ENCODE measurements at regions not wholly inside any gene's neighbourhood (a gene's known extent, or its start where the extent isn't known, plus 50 kb on each side); places are given as distances from the start of the nearest gene placed in this dataset.

- no peaks in the 10 kb centered on the region for H3K4me1 ChIP-seq
- H3K36me3 ChIP-seq = no peaks in the 10 kb centered on the region
- no peak for TF ChIP-seq POLR2A (IDR thresholded peaks at IDR 0.05)
- TF ChIP-seq POLR2AphosphoS5 (IDR thresholded peaks at IDR 0.05) = no peak
- no peak for TF ChIP-seq CTCF (IDR thresholded peaks at IDR 0.05)
- no peak for TF ChIP-seq EP300 (IDR thresholded peaks at IDR 0.05)
- no peak overlapping the region for H3K27ac ChIP-seq
- intact Hi-C loops (cut with DNase I) = no loop called here
- H3K4me3 ChIP-seq = no peak overlapping the region
- H3K9me3 ChIP-seq = no peaks in the 10 kb centered on the region
- no peaks in the 10 kb centered on the region for H3K27me3 ChIP-seq
- DNase-seq = no peak
- 81% methylated on average over 3 of the region's 3 CpGs for WGBS, 2 donors
Measured at GRCh38 chr10:33673839-33674415, 339.5 kb upstream of the NRP1 start.

GRCh38 chr10:33669904-33670303 is 335.4 kb upstream of the NRP1 start:
- no peak overlapping the region for H3K4me3 ChIP-seq
- no peaks in the 10 kb centered on the region for H3K9me3 ChIP-seq
- TF ChIP-seq EP300 (IDR thresholded peaks at IDR 0.05) (no peak), POLR2AphosphoS5 (IDR thresholded peaks at IDR 0.05) (no peak), CTCF (IDR thresholded peaks at IDR 0.05) (no peak), POLR2A (IDR thresholded peaks at IDR 0.05) (no peak)
- 90 to 92% methylated on average over 5 of the region's 5 CpGs for WGBS, 2 donors
- H3K36me3 ChIP-seq = no peaks in the 10 kb centered on the region
- no peak for DNase-seq
- H3K27me3 ChIP-seq = no peaks in the 10 kb centered on the region
- no peak overlapping the region for H3K27ac ChIP-seq
- intact Hi-C loops (cut with DNase I) = no loop called here
- H3K4me1 ChIP-seq = no peaks in the 10 kb centered on the region

- Histone ChIP-seq H3K27me3 (no peaks in the 10 kb centered on the region), H3K4me1 (no peaks in the 10 kb centered on the region), H3K4me3 (no peak overlapping the region), H3K36me3 (no peaks in the 10 kb centered on the region), H3K9me3 (peaks cover 0 to 4% (median 0%) of the 10 kb centered on the region in 4 donors), H3K27ac (no peak overlapping the region)
- intact Hi-C loops (cut with DNase I) = no loop called here
- 77 to 81% methylated on average over 5 of the region's 5 CpGs for WGBS, 2 donors
- TF ChIP-seq EP300 (IDR thresholded peaks at IDR 0.05) (no peak), POLR2AphosphoS5 (IDR thresholded peaks at IDR 0.05) (no peak), POLR2A (IDR thresholded peaks at IDR 0.05) (no peak), CTCF (IDR thresholded peaks at IDR 0.05) (no peak)
- DNase-seq = no peak
Measured at GRCh38 chr10:33666686-33667480, 332.4 kb upstream of the NRP1 start.

- peaks cover 0 to 4% (median 0%) of the 10 kb centered on the region in 4 donors for H3K9me3 ChIP-seq
- H3K27ac ChIP-seq = no peak overlapping the region
- DNase-seq = no peak
- TF ChIP-seq POLR2AphosphoS5 (IDR thresholded peaks at IDR 0.05) (no peak), POLR2A (IDR thresholded peaks at IDR 0.05) (no peak), CTCF (IDR thresholded peaks at IDR 0.05) (no peak), EP300 (IDR thresholded peaks at IDR 0.05) (no peak)
- H3K36me3 ChIP-seq = no peaks in the 10 kb centered on the region
- intact Hi-C loops (cut with DNase I) = no loop called here
- no peak overlapping the region for H3K4me3 ChIP-seq
- no peaks in the 10 kb centered on the region for H3K27me3 ChIP-seq
- H3K4me1 ChIP-seq = no peaks in the 10 kb centered on the region
Measured at GRCh38 chr10:33665501-33665900, 331.0 kb upstream of the NRP1 start.

Data from sigmoid colon (tissue), 6 donors.